ENCODE measurements at regions not wholly inside any gene's neighbourhood (a gene's known extent, or its start where the extent isn't known, plus 50 kb on each side); places are given as distances from the start of the nearest gene placed in this dataset.

DNA sequence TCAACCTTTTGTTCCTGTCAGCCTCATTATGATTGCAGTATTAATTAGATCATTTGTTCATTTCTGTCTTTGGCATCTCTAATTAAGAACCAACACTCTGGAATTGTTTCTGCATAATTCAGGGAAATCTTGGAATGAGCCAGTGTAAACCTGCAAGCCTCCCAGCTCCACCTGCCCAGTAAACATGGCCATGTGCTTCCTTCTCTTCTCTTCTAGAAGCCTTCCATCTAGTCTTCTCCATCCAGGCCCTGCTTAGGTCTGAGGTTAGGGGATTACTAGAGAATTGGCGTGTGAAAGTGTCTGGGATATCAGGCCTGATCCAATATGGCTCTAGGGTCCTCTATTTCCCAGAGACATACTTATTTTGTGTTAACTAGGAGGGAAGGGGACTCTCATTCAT, 528.0 kb downstream of the AACS start:
- TF ChIP-seq, protein P1, sequence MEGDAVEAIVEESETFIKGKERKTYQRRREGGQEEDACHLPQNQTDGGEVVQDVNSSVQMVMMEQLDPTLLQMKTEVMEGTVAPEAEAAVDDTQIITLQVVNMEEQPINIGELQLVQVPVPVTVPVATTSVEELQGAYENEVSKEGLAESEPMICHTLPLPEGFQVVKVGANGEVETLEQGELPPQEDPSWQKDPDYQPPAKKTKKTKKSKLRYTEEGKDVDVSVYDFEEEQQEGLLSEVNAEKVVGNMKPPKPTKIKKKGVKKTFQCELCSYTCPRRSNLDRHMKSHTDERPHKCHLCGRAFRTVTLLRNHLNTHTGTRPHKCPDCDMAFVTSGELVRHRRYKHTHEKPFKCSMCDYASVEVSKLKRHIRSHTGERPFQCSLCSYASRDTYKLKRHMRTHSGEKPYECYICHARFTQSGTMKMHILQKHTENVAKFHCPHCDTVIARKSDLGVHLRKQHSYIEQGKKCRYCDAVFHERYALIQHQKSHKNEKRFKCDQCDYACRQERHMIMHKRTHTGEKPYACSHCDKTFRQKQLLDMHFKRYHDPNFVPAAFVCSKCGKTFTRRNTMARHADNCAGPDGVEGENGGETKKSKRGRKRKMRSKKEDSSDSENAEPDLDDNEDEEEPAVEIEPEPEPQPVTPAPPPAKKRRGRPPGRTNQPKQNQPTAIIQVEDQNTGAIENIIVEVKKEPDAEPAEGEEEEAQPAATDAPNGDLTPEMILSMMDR (conservative IDR thresholded peaks at IDR 0.05) = no peak
- TF ChIP-seq ZFX (IDR thresholded peaks at IDR 0.05) = no peak
- H3K27ac ChIP-seq = no peak overlapping the region

DNA sequence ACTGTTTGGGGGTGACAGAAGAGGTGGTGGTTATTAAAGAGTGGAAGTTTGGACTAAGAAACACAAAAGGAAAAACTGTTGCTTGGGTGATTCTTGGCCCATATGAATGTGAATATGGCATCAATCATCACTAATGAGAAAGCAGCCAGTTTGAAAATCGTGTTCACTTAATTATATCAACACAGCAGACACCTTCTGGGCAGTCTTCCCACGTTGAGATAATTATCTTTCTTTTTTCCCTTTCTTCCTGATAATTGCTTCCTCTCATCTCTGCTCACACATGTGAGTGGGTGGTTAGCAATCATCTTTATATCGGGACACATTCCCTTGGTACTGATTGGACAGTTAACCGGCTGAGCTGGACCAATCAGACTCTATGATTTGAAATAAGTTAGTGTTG, 539.7 kb downstream of the AACS start:
- H3K27ac ChIP-seq = no peak overlapping the region
- TF ChIP-seq, protein P1 (conservative IDR thresholded peaks at IDR 0.05) = no peak
- TF ChIP-seq ZFX (IDR thresholded peaks at IDR 0.05) = no peak

DNA sequence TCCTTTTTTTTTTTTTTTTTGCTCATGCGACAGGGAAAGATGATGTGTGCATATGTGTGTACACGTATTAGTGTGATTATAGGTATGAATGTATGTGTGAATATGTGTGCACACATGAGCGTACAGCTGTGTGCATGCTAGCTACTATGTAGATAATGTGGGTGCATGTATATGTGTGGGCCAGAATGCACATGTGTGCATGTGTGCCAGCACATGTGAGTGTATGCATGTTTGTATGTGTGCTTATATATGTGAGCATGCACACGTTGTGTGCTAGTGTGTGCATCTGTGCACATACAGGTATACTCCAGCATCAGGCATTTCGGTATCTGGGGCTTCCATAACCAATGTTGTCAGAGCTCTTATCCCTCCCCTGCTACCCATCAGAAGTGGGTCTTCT, 541.1 kb downstream of the AACS start:
- TF ChIP-seq, protein P1 (conservative IDR thresholded peaks at IDR 0.05) = no peak
- no peak for TF ChIP-seq ZFX (IDR thresholded peaks at IDR 0.05)
- H3K27ac ChIP-seq = no peak overlapping the region

- H3K27ac ChIP-seq = no peak overlapping the region
- TF ChIP-seq, protein P1 (conservative IDR thresholded peaks at IDR 0.05) = no peak
- TF ChIP-seq ZFX (IDR thresholded peaks at IDR 0.05) = no peak
These were observed 545.1 kb downstream of the AACS start for GRCh38 chr12:125610292-125610691.

DNA sequence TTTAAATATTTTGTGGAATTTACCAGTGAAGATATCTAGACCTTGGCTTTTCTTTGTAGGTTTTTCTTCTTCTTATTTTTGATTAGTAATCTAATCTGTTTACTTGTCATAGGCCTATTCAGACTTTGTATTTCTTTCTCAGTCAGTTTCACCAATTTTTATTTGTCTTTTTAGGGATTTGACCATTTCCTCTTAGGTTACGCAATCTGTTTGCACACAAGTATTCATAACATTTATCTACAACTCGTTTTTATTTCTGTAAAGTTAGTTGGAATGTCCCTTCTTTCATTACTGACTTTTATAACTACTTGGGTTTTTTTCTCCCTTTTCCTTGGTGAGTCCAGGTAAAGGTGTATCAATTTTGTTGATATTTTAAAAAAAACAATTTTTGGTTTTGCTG, 545.7 kb downstream of the AACS start:
- no peak for TF ChIP-seq ZFX (IDR thresholded peaks at IDR 0.05)
- TF ChIP-seq, protein P1 (conservative IDR thresholded peaks at IDR 0.05) = no peak
- H3K27ac ChIP-seq = no peak overlapping the region

- TF ChIP-seq ZFX (IDR thresholded peaks at IDR 0.05) = no peak
- TF ChIP-seq, protein P1 (conservative IDR thresholded peaks at IDR 0.05) = no peak
These were observed 548.8 kb downstream of the AACS start for GRCh38 chr12:125614058-125614457.

GRCh38 chr12:125619723-125620122, 554.5 kb downstream of the AACS start:
- TF ChIP-seq ZFX (IDR thresholded peaks at IDR 0.05) = no peak
- TF ChIP-seq, protein P1 (conservative IDR thresholded peaks at IDR 0.05) = no peak
- no peak overlapping the region for H3K27ac ChIP-seq

More at GRCh38 chr12:125614058-125614457, 548.8 kb downstream of the AACS start:
- no peak overlapping the region for H3K27ac ChIP-seq
